Esophagus muscularis mucosa (tissue), 4 donors: ENCODE measurements at regions not wholly inside any gene's neighbourhood (a gene's known extent, or its start where the extent isn't known, plus 50 kb on each side); places are given as distances from the start of the nearest gene placed in this dataset.

ENCODE experiments used
- DNase-seq: peaks from one replicate; pipeline ENCODE4 v3.0.0-alpha.2; 2017; ENCODE audit errors: extremely low spot score
- H3K27ac ChIP-seq, 4 donors: fragments of 200-600 bp; sonication (generic); replicated peaks in 1 of 4; 1 replicate in 3 of 4; 2 replicates in 1 of 4; pipeline ENCODE4 v1.5.1; 2016 to 2019; ENCODE audit warnings: mild to moderate bottlenecking in 1 of 4
- H3K27me3 ChIP-seq, 4 donors: fragments of 200-600 bp; sonication (generic); one replicate each; pipeline versions ENCODE4 v1.5.1 to v1.6.0; 2016 to 2019
- H3K36me3 ChIP-seq, 4 donors: fragments of 200-600 bp; sonication (generic); one replicate each; pipeline ENCODE4 v1.5.1; 2016 to 2019
- H3K4me1 ChIP-seq, 4 donors: fragments of 200-600 bp; sonication (generic); one replicate each; pipeline ENCODE4 v1.5.1; 2016 to 2019
- H3K4me3 ChIP-seq, 4 donors: fragments of 200-600 bp; sonication (generic); 1 replicate in 2 of 4; 2 replicates in 2 of 4; pipeline ENCODE4 v1.5.1; 2016 to 2019; ENCODE audit warnings: mild to moderate bottlenecking in 4 of 4, moderate library complexity in 1 of 4
- H3K9me3 ChIP-seq, 4 donors: fragments of 200-600 bp; sonication (generic); 1 replicate in 3 of 4; 2 replicates in 1 of 4; pipeline ENCODE4 v1.5.1; 2016 to 2019
- EP300 ChIP-seq: sonication (generic); formaldehyde crosslinking; IDR thresholded peaks from one replicate; pipeline ENCODE4 v1.6.1; 2017; ENCODE audit warnings: antibody characterized with exemption
- POLR2A ChIP-seq: fragments of 450-650 bp; IDR thresholded peaks from one replicate; pipeline ENCODE4 v1.6.1; 2017; ENCODE audit warnings: antibody characterized with exemption, moderate library complexity, mild to moderate bottlenecking, low read depth
- POLR2AphosphoS5 ChIP-seq, 2 donors: sonication (generic); formaldehyde crosslinking; IDR thresholded peaks; one replicate each; pipeline ENCODE4 v1.6.1; 2017; ENCODE audit warnings: antibody characterized with exemption in 2 of 2
- WGBS: methylation state at CpG from one replicate; pipeline ENCODE4 v1.1.5; 2018; 5-methylcytosine and 5-hydroxymethylcytosine counted together
- intact Hi-C: fragments of 100-400 bp; cut with DNase I; formaldehyde crosslinking; loops from one replicate; pipeline ENCODE4 v1.15.1; 2023
- TF ChIP-seq, protein P1 (sequence below), 3 experiments: fragments of 200-600 bp in 2 of 3; fragments of 450-650 bp in 1 of 3; sonication (generic) in 2 of 3; IDR thresholded peaks; one replicate each; pipeline ENCODE4 v1.5.1; 2017 to 2019; ENCODE audit warnings: antibody characterized with exemption in 3 of 3, mild to moderate bottlenecking in 2 of 3, moderate library complexity in 1 of 3

DNA sequence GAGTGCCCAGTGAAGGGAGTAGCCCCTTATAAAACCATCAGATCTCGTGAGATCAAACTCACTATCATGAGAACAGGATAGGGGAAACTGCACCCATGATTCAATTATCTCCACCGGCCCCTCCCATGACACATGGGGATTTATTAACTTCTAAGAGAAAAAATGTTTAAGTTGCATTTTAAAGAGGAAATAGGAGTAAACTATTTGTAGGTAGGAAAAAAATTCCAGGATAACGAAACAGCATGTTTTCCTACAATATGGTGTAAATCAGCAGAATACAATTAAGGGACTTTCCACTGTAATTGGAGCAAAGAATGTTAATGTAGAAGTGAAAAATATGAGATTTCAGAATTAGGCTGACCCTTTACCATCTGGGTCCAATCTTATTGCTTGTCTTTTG, 63.9 kb downstream of the FBXO5 start:
- WGBS = 73% methylated on average over 3 of the region's 3 CpGs
- Histone ChIP-seq H3K4me1 (no peaks in the 10 kb centered on the region), H3K4me3 (no peak overlapping the region), H3K36me3 (no peaks in the 10 kb centered on the region), H3K9me3 (peaks cover 0 to 4% (median 1%) of the 10 kb centered on the region in 4 donors), H3K27ac (no peak overlapping the region), H3K27me3 (peaks cover 0 to 3% (median 0%) of the 10 kb centered on the region in 4 donors)
- intact Hi-C loops = no loop called here
- TF ChIP-seq EP300 (no peak), POLR2AphosphoS5 (IDR thresholded peaks at IDR 0.05) (no peak), POLR2A (no peak)
- TF ChIP-seq, protein P1, sequence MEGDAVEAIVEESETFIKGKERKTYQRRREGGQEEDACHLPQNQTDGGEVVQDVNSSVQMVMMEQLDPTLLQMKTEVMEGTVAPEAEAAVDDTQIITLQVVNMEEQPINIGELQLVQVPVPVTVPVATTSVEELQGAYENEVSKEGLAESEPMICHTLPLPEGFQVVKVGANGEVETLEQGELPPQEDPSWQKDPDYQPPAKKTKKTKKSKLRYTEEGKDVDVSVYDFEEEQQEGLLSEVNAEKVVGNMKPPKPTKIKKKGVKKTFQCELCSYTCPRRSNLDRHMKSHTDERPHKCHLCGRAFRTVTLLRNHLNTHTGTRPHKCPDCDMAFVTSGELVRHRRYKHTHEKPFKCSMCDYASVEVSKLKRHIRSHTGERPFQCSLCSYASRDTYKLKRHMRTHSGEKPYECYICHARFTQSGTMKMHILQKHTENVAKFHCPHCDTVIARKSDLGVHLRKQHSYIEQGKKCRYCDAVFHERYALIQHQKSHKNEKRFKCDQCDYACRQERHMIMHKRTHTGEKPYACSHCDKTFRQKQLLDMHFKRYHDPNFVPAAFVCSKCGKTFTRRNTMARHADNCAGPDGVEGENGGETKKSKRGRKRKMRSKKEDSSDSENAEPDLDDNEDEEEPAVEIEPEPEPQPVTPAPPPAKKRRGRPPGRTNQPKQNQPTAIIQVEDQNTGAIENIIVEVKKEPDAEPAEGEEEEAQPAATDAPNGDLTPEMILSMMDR (IDR thresholded peaks at IDR 0.05) = no peak
- no peak for DNase-seq

DNA sequence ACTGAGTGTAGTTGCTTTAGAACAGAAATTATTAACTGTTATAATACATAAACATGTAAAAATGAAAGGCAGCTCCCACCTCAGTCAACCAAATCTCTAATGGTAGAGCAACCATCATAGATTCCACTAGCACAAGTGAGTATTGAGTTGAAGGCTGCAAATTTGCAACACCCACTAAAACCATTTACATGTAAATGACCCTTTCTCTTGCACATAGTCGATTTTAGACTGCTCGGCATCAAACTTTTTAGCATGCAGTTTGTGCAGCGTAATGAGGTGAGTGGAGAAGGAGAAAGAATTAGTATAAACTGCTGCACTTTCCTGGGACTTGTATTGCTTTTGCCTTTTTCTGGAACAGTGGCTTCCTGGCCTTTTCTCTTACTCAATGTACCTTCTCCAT, 62.8 kb downstream of the FBXO5 start:
- TF ChIP-seq, protein P1 (IDR thresholded peaks at IDR 0.05) = no peak
- no peak for TF ChIP-seq EP300
- WGBS = 87% methylated on average over 3 of the region's 3 CpGs
- H3K4me3 ChIP-seq = no peak overlapping the region
- H3K27ac ChIP-seq = no peak overlapping the region
- no peaks in the 10 kb centered on the region for H3K27me3 ChIP-seq
- H3K36me3 ChIP-seq = no peaks in the 10 kb centered on the region
- H3K9me3 ChIP-seq = peaks cover 0 to 3% (median 0%) of the 10 kb centered on the region in 4 donors
- intact Hi-C loops = no loop called here
- H3K4me1 ChIP-seq = no peaks in the 10 kb centered on the region
- no peak for DNase-seq
